GM18861 (cell line): ENCODE measurements at regions not wholly inside any gene's neighbourhood (a gene's known extent, or its start where the extent isn't known, plus 50 kb on each side); places are given as distances from the start of the nearest gene placed in this dataset.

ENCODE experiments used
- ATAC-seq: cut with Tn5 transposase; IDR thresholded peaks from one replicate; pipeline ENCODE4 v1.9.1; 2021; ENCODE audit not compliant: unreplicated experiment

- ATAC-seq, result no peak
Measured at GRCh38 chr6:120652506-120652905, 681.8 kb downstream of the TBC1D32 start.

GRCh38 chr6:120648713-120649112, 685.6 kb downstream of the TBC1D32 start:
- ATAC-seq, result no peak

- ATAC-seq, result no peak
Measured at GRCh38 chr6:120646101-120646500, 688.2 kb downstream of the TBC1D32 start.

GRCh38 chr6:120632975-120633374, 701.3 kb downstream of the TBC1D32 start:
- no peak for ATAC-seq

- no peak for ATAC-seq
Measured at GRCh38 chr6:120627612-120628011, 706.7 kb downstream of the TBC1D32 start.

- no peak for ATAC-seq
Measured at GRCh38 chr6:120622127-120622631, 712.1 kb downstream of the TBC1D32 start.

- ATAC-seq, result no peak
Measured at GRCh38 chr6:120620900-120621299, 713.4 kb downstream of the TBC1D32 start.

GRCh38 chr6:120615238-120615637, 719.0 kb downstream of the TBC1D32 start:
- ATAC-seq, result no peak

- ATAC-seq, result no peak
Measured at GRCh38 chr6:120614723-120615122, 719.6 kb downstream of the TBC1D32 start.

GRCh38 chr6:120608826-120609225, 725.5 kb downstream of the TBC1D32 start:
- no peak for ATAC-seq

- ATAC-seq, result no peak
Measured at GRCh38 chr6:120606743-120607142, 727.5 kb downstream of the TBC1D32 start.

GRCh38 chr6:120604510-120604909, 729.8 kb downstream of the TBC1D32 start:
- no peak for ATAC-seq

GRCh38 chr6:120590611-120591010, 743.7 kb downstream of the TBC1D32 start:
- ATAC-seq, result no peak

- no peak for ATAC-seq
Measured at GRCh38 chr6:120588424-120588823, 745.9 kb downstream of the TBC1D32 start.

- ATAC-seq, result no peak
Measured at GRCh38 chr6:120587381-120587780, 746.9 kb downstream of the TBC1D32 start.

- ATAC-seq, result no peak
Measured at GRCh38 chr6:120584111-120584760, 750.0 kb downstream of the TBC1D32 start.

- no peak for ATAC-seq
Measured at GRCh38 chr6:120576061-120576460, 758.2 kb downstream of the TBC1D32 start.

- ATAC-seq, result no peak
Measured at GRCh38 chr6:120569714-120570113, 764.6 kb downstream of the TBC1D32 start.

GRCh38 chr6:120564779-120565178, 769.5 kb downstream of the TBC1D32 start:
- ATAC-seq, result no peak

GRCh38 chr6:120558294-120558693, 776.0 kb downstream of the TBC1D32 start:
- no peak for ATAC-seq

GRCh38 chr6:120557554-120557953, 776.7 kb downstream of the TBC1D32 start:
- no peak for ATAC-seq

- no peak for ATAC-seq
Measured at GRCh38 chr6:120556491-120556890, 777.8 kb downstream of the TBC1D32 start.

GRCh38 chr6:120553353-120553752, 780.9 kb downstream of the TBC1D32 start:
- ATAC-seq, result no peak
